ENCODE measurements at regions not wholly inside any gene's neighbourhood (a gene's known extent, or its start where the extent isn't known, plus 50 kb on each side); places are given as distances from the start of the nearest gene placed in this dataset.
A peak's percentile ranks its signal among the peaks of the same experiment; 100 is the strongest.
"Not testable (repeated sequence)": the region's sequence is repeated elsewhere in the genome, so short reads cannot be mapped to it uniquely, and the experiment has no call there.

DNA sequence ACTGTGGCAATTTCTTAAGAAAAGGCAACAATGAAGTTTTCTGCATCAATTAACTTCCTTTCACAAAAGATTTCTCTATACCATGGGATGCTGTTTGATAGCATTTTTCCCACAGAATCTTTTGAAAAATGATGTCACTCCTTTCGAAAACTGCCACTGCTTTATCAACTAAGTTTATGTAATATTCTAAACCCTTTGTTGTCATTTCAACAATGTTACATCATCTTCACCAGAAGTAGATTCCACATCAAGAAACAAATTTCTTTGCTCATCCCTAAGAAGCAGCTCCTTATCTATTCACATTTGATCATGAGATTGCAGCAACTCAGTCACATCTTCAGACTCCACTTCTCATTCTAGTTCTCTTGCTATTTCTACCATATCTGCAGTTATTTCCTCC is 116.1 kb upstream of the KCND3 start:
- no peak for DNase-seq

DNA sequence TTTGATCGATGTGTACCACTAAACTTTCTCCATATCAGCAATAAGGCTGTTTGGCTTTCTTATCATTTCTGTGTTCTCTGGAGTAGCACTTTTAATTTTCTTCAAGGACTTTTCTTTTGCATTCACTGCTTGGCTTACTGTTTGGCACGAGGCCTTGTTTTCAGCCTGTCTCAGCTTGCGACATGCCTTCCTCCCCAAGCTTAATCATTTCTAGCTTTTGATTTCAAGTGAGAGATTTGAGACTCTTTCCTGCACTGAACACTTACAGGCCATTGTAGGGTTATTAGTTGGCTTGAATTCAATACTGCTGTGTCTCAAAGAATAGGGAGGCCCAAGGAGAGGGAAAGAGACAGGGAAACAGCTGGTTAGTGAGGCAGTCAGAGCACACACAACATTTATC is 120.6 kb upstream of the KCND3 start:
- no peak for DNase-seq

DNA sequence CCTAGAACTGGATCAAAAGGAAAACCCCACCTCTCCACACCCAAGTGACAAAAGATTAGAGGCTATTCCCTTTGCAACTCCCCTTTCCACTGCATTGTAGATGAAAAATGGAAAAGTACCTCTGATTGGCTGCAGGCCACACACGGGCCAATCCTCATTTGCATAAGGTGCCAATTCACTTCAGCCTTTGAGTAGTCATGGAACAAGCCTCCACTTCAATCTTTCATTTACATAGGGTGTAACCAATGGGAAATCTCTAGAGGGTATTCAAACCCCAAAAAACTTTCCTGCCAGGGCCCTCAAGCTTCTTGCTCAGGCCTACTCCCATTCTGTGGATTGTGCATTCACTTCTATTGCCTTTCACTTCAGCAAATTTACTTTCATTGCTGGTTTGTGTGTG is 122.3 kb upstream of the KCND3 start:
- DNase-seq: no peak

DNA sequence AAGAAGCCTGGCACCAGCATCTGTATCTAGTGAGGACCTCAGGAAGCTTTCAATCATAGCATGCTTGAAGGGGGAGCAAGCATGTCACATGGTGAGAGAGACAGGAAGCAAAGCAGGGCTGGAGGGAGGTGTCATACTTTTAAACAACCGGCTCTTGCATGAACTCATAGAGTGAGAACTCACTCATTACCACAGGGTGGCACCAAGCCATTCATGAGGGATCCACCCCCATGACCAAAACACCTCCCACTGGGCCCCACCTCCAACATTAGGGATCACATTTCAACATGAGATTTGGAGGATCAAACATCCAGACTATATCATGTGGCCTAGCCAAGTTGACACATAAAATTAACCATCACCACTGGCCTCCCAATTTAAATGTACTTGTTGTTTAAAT is 125.1 kb upstream of the KCND3 start:
- DNase-seq: no peak

DNA sequence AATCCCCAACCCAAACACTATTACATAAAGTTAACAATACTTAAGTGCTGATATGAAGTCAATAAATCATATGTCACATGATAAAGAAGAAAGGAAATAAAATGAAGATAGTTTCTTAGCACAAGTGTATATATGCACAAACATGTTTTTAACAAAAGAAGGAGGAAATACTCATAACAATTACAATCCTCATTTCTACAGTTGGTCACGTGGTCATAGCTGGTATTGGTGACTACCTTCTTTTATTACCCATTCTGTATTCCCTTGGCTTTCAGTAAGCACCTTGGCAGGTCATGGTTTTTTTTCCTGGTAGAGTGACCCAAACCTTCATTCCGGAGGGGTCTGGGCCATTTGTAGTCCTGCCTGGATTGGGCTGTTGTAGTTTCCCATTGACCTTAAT is 137.1 kb upstream of the KCND3 start:
- no peak for DNase-seq

DNA sequence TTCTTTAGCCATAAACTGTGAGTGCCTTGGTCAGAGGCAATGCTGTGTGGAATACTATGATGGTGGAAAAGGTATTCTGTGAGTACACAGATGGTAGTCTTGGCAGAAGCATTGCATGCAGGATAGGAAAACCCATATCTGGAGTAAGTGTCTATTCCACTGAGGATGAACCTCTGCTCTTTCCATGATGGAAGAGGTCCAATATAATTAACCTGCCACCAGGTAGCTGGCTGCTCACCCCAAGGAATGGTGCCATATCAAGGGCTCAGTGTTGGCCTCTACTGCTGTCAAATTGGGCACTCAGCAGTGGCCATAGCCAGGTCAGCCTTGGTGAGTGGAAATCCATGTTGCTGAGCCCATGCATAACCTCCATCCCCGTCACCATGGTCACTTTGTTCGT is 138.1 kb upstream of the KCND3 start:
- DNase-seq: not testable (repeated sequence)

DNA sequence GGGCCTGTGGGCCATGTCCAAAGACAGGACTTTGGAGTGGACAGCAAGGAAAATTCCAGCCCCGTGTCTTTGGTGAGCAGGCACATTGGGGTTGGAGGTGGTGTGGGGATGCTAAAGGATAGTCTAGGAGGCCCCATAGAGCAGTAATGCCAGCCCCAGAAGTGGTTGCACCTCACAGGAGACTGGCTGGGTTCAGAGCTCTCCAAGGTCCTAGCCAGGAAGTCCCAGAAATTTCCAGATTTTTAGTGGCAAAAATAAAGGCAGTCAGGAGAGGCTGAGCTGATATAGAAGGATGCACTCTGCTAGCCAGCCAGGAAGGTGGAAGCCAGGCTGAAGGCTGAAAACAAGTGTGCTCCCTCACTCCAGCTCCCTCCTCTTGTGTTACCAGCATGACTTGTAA is 144.0 kb upstream of the KCND3 start:
- DNase-seq: no peak

DNA sequence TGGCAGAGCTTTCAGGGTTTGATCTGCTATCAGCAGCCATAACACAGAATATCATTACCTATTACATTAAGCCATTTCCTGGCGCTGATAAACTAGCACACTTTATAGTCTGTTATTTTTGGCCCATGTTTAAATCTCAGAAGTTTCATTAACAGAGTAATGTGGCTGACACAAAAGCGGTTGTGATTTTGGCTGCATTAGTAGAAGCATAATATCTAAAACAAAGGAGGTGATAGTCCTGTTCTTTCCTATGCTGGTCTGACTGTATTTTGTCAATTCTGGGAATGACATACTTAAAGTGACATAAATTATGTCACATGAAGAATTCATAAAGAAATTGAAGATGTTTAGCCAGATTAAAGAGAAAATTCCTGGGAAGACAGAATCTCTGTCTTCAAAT is 151.3 kb upstream of the KCND3 start:
- no peak for DNase-seq

DNA sequence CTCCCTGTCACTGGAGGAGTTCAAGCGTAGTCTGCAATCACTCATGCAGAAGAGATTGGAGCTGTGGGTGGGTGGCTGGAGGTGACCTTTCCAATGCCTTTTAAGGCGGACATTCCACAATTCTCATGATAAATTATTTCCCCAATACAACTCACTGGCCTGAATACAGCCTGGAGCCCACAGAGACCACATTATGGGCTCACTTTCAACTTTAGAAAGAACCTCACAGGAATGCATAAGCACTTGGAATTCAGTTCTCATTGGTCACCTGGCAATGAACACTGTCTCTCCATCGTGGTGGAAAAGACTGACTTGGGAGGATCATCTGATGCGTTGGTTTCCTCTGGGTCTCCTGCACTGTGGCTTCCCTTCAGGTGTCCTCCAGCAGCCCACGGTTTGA is 151.8 kb upstream of the KCND3 start:
- no peak for DNase-seq

DNA sequence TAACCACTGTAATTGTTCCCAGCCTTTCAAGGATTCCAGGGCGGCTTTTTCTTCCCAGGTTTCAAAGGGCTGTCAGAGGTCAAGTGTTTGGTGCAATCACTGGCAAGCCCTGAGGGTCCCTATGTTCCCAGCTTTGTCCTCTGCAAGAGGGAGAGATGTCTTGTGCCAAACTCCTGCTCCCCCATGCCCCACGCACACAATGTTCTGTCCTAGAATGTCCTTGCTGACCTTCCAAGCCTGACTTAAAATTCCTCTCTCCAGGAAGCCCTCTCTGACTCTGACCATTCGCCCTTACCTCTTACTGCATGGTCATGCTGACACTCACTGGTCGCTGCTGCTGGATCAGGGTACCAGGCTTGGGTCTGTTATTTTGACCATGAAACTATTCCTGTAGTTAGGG is 152.5 kb upstream of the KCND3 start:
- no peak for DNase-seq

DNA sequence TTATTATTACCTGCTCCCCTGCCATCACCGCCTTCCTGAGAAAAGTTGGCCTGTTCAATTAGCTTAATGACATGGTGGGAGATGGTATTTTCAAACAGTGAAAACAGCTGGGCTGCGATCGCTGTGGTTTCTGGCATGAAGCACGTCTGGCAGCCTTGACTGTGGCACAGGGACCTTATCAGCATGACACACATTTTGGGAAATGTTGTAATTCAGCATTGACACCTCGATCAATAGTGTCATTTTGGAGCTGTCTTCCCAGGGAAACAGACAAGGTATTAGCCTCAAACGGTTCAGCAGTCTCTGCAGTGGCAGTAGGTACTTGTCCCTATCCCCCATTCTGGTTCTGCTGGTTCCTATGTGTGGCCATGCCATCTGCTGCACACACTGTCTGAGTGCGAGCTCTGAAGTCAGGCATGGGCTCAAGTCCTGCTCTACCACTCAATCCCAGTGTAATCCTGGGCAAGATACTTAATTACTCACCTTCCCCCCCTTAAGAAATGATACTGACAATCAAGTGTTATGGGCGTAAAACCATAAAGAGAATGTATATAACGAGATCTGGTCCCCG is 154.5 kb upstream of the KCND3 start:
- DNase-seq: no peak

DNA sequence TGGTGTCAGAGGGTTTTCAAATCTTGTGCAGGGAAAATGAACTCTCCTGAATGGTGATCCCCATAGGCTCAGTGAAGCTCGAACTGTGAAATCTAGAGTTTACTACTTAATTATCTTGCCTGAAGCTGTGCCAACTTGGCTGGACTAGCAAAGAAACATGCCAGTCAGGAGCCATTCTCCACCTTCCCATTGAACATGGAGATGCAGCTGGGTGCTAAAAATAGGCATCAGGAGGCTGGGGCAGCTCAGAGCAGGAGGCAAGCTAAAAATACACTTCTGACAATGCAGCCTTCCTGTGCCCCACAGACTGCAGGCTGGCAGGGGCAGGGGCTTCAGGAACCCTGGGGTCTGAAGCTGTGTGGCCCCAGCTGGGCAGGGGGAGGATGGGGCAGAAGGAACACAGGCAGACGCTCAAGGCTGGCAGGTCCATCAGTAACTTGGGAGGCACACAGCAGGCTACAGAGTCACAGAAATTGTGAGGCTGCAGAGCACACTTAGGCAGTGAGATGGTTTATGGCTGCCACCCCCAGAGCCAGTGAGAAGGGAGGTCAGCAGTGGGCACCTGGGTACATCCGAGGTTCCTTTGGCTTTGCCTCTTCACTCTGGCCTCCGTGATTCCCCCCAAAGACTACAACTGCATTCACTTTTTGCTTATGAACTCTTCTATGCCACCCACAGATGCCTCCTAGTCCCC is 155.4 kb upstream of the KCND3 start:
- no peak for DNase-seq

DNA sequence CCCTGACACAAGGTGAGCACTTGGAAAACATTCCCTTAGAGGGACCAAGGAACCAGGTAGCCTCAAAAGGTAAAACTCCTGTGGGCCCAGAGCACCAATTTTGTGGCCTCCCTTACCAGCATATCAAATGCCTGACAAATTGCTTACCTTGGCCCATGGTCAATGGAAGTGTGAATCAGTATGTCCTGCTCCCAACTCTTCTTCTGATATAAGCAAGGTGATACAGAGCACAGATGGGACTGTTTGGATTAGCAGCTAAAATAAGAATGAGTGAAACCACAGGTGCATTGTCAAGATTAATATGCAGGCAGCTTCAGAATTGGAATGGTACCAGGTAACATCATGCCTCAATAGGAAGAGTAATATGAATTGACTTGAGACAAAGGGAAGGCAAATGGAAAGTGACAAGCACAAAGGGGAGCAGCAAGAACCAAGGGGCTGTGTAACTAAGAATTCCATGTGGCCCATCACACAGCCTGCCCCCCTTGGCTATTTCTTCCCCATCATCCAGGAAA is 156.8 kb upstream of the KCND3 start:
- DNase-seq: peak; percentile 32

DNA sequence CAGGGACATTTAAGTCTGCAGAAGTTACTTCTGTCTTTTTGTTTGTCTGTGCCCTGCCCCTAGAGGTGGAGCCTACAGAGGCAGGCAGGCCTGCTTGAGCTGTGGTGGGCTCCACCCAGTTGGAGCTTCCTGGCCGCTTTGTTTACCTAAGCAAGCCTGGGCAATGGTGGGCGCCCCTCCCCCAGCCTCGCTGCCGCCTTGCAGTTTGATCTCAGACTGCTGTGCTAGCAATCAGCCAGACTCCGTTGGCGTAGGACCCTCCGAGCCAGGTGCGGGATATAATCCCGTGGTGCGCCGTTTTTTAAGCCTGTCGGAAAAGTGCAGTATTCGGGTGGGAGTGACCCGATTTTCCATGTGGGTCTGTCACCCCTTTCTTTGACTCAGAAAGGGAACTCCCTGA is 170.7 kb upstream of the KCND3 start:
- DNase-seq: not testable (repeated sequence)

DNA sequence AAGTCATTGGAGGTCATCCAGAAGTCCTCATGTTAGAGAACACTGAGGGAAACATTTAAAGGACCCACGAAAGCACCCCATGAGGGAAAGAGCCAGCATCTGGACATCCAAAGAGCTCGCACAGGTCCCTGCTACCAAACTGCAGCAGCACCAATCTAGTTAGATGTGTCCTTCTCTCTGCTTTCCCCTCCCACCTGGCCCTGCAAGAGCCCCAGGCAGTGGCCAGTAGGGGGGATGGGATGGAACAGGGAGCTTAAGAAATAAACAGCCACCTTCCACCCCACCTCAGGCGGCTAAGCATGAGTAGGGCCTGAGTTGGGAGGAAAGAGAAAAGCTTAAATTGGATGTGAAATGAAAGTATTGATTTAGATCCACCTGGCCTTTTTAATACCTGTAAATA is 175.9 kb upstream of the KCND3 start:
- DNase-seq: no peak

DNA sequence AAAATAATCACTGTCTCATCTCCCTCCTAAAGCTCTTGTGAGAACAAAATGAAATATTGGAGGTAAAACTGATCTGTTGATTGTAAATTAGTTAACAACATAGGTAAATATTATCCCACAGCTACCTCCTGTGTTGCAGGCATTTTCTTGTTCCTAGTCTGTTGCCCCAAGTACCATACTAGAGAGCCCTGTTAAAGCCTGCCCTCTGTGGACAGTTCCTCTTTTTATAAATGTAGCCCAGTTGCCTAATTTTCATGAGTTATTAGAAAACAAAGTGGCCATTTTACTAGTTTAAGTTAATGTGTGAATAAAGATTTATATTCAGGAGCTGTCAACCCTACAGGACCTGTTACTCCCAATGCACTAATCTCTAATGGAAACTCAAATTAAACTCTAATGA is 180.0 kb upstream of the KCND3 start:
- no peak for DNase-seq

DNA sequence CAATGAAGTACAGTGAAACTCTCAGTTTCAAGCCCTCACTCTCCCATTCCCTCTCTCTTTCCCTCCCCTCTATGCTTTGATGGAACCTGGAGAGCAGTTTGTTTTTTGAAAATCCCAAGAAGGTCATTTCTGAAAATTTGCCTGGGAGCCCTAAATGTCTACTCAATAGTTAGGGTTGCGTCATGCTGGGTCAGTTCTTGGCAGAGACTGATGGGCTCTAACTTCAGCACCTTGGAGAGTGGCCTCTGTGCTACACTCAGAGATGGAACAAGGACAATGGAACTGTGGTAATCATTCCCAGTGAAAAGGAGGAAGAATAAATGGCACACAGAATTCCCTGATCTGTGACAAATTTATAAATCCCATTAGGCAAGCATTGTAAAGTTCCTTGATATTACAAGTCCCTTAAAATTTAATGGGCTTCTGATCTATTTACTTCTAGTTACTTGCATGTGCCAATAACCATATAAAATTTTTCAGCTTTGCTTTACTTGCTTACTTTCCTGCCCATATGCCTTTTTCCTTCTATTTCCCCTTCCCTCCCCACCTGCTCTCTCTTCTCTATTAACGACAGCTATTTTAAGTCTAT is 182.9 kb upstream of the KCND3 start:
- DNase-seq: no peak

DNA sequence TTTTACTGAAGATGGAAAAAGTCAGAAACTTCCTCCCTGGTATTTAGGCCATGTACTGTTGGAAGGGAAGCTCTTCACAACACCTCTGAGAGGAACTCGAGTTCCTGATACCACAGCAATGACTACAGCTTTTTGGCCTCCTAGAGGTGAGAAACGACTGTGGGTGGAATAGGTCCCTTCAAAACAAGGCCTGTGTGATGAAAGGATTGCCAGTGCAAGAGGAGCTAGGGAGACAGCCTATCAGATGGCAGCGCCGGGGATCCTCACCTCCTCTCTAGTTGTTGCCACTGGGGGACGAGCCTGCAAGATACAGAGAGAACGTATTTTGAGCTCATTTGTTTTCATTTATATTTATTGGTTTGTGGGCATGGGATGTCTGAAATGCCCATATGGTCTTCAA is 187.8 kb upstream of the KCND3 start:
- no peak for DNase-seq

DNA sequence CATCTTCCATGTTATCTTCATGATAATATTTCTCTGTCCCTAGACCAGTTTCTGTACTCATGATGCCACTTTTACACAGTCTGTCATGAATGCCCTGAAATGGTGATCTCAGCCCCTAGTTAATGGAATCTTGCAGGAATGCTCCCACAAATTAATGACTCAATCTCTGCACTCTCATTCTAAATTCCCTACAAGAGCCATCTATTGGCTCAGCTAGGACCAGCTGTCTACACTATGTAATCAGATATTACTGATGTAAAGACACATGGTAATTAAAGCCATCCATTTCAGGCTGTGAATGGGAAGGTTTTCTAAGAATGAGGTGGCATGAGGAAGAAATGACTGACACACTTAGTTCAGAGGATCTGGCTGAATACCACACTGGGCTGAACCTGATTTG is 199.1 kb upstream of the KCND3 start:
- no peak for DNase-seq

DNA sequence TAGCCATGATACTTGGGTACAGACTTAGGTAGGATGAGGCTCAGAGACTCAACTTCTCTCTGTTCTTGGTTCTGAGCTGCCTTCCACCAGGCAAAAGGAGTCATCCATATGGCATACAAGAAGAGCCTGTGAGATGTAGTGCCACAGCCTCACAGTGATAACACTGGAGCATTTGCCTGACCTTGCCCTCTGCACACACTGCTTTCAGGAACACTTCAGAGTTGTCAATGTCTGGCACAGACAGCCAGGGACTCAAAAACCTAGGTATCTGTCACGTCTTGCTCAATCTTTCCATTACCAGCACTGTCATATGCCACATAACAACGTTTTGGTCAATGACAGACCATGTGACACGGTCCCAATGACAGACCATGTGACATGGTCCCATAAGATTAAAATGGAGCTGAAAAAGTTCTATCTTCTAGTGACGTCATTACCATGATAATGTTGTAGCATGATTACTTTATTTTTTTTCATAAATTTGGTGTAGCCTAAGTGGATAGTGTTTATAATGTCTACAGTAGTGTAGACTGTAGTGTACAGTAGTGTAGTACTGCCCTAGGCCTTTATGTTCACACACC is 199.9 kb upstream of the CTTNBP2NL start:
- no peak for DNase-seq

DNA sequence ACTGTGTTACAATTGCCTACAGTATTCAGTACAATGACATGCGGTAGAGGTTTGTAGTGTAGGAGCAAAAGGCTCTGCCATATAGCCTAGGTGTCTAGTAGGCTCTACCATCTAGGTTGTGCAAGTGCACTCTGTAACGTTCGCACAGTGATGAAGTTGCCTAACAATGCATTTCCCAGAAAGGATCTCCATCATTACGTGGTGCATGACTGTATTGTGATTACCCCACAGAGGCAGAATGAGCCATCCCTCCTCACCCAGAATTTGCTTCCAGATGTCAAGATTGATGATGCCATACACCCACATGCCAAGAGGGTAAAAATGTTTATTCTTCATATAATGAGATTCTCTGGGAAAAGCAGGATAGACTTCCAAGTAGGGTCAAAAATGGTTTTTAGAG is 199.3 kb upstream of the CTTNBP2NL start:
- no peak for DNase-seq

DNA sequence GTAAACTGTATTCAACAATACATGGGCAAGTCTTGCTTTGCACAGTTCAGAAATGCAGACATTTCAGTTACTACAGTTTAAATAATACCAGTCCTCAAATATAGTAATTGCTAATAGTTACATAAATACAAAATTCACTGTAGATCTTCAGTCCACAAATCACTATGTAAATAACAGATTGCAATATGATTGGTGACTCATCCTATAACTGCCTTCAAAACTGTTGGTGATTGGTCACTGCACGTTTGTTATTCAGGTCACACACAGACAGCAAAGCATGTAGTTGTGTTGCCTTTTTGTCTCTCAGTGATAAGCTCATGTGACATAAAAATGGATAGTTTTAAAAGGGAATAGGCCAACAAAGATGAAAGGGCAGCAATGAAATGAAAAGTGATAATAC is 186.5 kb upstream of the CTTNBP2NL start:
- DNase-seq: no peak

DNA sequence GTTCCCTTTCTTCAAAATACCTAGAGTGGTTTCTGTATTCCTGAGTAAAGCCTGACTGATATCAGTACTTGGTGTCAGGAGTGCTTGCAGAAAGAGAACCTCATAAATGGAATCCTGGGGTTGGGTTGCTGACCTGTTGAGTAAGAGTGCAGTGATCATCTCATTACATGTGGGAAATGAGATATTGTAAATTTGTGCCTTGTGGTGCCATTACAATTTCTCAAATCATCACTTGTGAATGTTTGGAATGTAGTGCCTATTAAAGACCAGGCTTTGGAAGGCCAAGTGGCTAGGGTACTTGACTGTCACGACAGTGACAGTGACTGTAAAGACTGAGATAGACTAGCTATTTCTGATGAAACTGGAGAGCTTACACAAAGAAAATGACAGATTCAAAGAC is 176.7 kb upstream of the CTTNBP2NL start:
- DNase-seq: no peak

DNA sequence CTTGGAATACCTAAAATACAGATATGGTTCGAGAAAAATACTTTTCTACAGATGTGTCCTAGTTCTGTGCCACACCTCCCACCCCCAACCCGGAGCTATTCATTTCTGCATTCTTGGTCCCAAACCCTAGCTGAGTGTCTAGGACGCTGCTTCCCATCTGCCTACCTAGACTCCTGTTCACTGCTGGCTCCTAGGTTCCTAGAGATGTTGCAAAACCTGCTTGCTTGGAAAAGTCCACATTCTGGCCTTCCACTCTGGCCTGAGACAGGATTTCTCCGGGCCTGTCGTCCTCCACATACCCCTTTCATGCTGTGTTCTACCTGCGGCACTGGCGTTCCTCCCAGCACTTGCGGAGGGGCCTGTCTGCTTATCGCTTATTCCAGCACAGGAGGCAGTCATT is 165.8 kb upstream of the CTTNBP2NL start:
- no peak for DNase-seq
